Stimulated activated naive CD4-positive, alpha-beta T cell (primary cell): ENCODE measurements at regions not wholly inside any gene's neighbourhood (a gene's known extent, or its start where the extent isn't known, plus 50 kb on each side); places are given as distances from the start of the nearest gene placed in this dataset.
"Not testable (repeated sequence)": the region's sequence is repeated elsewhere in the genome, so short reads cannot be mapped to it uniquely, and the experiment has no call there.

Experiments
- DNase-seq, 6 experiments: peaks; one replicate each; lab custom pipeline; 2025; lab: John Stamatoyannopoulos, UW

DNA sequence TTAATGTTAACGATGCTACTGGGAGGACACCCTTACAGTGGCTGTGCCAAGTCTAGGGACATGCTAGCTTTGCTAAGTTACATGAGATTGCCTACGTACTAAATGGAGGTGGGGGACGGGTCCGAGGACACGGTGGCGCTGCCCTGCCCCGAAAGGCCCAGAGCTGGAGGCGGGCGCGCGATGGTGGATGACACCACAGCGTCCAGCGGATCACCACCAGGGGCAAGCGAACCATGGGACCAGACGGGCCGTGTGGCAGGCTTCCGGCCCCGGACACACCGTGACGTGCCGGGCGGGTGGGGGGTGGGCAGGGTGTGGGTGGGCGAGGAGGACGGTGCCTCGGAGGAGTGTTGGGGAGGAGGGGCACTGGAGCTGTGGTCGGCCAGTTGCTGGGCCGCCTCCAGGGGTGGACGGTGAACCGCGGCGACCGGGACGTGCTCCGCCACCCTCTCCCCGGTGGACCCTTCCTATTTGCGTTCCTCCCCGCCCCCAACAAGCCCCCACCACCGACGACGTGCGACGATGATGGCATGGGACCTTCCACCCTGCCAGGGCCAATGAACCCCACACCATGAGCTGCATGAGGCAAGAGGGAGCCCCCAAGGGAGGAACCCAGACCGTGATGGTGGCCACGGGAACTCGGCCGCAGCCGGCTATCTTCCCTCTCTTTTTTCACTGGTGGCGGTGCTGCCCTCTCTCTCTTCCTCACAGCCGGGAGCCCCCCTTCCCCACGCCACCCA, 773.3 kb upstream of the DEFB115 start:
- DNase-seq = no peak

DNA sequence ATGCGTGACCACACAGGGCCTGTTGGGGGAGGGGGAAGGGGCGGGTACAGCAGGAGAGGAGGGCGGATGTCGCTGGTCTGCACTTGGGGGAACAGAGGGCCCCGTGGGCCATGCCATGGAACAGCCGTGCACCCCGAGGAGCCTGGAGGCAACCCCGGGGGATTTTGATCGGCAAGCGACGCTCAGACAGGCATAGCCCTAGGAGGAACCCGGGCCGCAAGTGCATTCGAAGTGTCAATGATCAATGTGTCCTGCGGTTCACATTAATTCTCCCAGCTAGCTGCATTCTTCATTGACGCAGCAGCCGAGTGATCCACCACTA, 772.8 kb upstream of the DEFB115 start:
- DNase-seq = no peak

DNA sequence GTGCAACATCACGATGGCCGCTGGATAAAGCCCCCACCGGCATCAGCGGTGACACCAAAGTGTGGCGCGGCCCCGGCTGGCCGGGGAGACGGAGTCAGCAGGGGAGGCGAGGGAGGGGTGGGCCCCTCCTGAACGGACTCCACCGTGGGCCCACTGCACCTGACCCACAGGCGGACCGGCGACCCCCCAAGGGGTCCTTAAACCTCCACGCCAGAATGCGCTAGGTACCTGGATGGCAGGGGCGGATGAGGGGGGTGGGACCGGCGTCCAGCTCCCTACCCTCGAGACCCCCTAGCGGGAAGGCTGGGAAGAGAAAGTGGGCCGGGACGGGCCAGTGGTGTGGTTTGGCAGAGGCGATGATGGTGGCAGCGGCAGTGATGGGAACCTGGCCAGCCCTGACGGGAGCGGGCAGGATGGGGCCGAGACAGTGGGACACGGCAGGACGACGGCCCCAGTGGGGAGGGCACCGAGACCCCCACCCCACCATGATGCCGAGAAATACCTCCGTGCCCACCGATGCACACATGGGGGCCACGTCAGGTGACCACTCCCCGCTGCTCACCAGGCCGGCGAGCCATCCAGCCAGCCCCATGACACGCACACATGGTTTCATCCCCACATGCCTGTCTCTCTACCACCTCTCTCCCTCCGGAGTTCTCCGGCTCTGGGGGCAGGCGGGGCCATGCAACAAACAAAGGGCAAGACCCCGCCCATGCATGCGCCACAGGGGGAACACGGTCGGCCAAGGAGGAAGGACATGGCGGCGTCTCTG, 771.9 kb upstream of the DEFB115 start:
- no peak for DNase-seq

DNA sequence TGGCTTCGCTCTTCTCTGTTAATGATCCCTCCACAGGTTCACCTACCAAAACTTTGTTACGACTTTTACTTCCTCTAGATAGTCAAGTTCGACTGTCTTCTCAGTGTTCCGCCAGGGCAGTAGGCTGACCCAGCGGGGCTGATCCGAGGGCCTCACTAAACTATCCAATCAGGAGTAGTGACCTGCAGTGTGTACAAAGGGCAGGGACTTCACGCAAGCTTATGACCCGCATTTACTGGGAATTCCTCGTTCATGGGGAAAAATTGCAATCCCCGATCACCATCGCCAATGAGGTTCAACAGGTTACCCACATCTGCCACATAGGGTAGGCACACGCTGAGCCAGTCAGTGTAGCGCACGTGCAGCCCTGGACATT, 771.4 kb upstream of the DEFB115 start:
- DNase-seq = no peak

DNA sequence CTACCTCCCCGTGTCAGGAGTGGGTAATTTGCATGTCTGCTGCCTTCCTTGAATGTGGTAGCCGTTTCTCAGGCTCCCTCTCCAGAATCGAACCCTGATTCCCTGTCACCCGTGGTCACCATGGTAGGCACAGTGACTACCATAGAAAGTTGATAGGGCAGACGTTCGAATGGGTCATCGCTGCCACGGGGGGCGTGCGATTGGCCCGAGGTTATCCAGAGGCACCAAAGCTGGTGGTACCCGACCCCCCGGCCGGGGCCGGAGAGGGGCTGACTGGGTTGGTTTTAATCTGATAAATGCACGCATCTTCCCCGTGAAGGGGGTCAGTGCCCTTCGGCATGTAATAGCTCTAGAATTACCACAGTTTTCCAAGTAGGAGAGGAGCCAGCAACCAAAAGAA, 770.0 kb upstream of the DEFB115 start:
- not testable (repeated sequence) for DNase-seq

DNA sequence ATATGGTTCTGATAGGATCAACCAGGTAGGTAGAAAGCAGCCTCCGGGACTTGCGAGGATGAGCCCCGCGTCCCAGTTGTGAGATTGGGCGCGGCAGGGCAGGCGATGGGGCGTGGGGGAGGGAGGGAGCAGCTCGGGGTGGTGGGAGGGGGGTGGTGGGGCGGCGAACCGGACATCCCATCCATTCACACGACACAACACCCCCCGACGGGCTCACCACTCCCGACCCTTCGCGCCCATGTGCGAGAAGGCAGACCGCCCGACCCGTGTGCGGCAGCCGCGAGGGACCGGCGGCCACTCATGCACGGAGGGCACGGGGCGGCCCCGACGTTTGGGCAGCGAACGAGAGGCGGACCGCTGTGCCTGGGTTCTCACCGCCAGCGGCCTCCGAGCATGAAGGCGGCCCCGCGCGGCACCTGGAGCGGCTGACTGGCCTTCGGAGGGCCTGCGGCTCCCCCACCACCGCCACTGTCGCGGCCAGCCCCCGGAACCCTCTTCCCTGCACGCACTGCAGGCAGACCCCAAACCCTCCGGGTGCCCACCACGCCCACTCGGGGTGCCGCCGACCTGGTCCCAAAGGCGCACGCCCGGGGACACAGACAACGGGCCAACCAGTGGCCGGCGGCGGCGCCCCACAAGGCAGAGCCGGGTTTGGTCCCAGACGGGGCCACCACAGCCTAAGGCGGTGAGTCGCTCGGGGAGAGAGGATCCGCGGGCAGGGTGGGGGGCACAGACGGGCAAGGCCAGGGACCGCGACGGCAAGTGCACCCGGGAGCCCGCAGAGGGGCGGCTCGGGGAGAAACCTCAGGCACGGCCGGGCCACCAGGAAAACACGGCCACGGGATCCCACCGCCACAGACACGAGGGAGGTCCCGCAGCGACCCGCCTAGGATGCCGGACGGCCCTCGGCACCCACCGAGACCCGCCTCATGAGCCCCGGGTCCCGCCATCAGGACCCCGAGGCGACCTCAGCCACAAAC, 769.2 kb upstream of the DEFB115 start:
- no peak for DNase-seq

DNA sequence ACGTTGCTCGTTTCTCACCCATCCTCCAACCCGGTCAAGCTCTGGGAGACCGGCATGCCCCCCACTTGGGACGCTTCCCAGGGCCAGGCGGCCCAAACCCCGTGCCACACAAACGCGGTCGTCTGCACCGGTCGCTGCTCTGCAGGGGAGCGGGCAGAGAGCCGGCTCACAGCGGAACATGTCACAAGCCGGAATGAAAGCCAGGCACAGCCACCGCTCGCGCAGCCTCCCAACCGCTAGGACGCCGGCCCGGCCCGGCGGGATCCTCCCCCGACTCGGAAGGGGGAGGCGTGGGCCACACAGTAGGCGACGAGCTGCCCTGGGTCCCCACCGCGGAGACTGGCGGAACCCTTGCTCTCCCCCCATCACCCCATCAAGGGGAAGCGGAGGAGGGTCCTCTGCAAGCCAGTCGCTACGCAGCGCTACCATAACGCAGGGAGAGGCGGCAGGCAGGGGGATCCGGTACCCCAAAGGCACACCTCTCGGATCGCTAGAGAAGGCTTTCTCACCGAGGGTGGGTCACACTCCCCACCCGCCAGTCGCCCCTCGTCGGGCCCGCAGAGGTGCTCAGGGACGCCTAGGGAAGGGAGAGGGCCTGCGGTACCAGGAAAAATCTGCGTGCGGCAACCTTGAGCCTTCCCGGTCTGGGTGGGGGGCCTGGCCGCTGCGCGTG, 768.4 kb upstream of the DEFB115 start:
- peak in 1 of 6 experiments; percentile 21 for DNase-seq

DNA sequence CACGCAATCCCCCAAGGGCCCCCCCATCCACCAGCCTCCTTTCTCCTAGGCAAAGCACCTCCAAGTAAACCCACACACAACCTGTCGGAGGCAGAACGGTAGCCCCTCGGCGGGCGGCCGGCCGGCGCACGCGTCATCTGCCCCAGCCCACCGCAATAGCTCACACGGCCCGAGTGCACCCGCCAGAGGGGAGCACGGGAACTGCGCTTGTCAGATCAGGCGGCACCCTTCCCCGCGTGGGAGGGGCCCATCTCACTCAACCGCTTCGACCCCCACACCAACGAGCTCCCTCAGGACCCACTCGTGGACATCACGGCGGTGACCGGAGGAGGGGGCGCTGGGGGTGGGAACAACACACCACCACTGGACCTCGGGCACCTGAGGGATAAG, 767.9 kb upstream of the DEFB115 start:
- DNase-seq = no peak

DNA sequence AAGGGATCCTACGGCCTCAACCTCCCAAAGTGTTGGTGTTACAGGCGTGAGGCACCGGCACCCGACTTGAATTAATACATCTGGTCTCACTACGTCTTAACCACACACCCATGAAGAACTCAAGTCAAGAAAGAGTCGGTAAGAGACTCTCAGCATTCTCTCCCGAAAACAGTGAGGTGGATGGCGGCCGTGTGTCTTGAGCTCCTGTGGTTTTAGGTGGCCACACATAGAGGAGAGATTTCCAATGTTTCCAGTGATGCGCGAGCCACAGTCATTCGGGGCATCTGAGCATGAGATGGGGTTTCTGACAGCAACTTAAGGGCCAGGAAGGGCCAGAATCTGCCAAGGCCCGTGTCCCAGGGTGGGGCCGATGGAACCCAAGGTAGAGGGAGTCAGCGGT, 766.4 kb upstream of the DEFB115 start:
- DNase-seq = no peak

DNA sequence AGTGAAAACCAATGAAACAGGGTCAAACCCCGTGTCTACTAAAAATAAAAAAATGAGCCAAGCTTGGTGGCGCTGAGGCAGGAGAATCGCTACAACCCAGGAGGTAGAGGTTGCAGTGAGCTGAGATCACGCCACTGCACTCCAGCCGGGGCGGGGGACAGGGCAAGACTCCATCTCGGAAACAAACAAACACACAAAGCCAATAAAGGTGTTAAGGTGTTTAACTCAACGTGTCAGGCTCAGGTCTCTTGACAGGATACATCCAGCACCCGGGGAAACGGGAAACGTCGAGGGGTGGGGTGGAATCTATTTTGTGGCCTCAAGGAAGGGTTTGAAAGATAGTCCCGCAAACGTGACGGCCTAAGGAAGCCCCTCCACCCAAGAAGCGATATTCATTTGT, 760.8 kb upstream of the DEFB115 start:
- DNase-seq = not testable (repeated sequence)

DNA sequence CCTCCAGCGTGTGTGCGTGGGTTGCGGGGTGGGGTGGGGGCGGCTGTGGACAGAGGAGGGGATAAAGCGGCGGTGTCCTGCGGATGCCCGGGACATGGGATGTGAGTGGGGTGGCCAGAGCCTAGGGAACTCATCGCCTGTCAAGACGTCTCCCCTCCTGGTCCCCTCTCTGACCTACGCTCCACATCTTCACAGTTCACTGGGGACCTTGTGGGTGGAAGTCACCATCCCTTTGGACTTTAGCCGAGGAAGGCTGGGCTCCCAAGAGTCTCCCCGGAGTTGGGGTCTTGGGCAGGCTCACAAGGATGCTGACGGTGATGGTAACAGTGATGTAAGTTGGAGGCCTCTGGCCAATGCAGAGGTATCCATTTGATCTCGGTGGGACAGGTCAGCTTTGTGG, 760.3 kb upstream of the DEFB115 start:
- not testable (repeated sequence) for DNase-seq

DNA sequence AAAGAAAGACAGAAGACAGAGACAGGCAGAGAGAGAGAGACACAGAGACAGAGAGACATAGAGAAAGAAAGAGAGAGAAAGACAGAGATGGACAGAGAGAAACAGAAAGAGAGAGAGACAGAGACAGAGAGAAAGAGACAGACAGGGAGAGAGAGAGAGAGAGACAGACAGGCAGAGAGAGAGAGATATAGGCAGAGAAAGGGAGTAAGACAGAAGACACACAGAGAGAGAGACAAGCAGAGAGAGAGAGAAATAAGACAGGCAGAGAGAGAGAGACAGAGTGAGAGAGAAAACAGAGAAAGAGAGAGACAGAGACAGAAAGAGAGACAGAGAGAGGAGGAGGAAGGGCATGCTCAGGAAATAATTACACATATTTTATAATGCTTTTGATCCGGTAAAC, 758.3 kb upstream of the DEFB115 start:
- no peak for DNase-seq

DNA sequence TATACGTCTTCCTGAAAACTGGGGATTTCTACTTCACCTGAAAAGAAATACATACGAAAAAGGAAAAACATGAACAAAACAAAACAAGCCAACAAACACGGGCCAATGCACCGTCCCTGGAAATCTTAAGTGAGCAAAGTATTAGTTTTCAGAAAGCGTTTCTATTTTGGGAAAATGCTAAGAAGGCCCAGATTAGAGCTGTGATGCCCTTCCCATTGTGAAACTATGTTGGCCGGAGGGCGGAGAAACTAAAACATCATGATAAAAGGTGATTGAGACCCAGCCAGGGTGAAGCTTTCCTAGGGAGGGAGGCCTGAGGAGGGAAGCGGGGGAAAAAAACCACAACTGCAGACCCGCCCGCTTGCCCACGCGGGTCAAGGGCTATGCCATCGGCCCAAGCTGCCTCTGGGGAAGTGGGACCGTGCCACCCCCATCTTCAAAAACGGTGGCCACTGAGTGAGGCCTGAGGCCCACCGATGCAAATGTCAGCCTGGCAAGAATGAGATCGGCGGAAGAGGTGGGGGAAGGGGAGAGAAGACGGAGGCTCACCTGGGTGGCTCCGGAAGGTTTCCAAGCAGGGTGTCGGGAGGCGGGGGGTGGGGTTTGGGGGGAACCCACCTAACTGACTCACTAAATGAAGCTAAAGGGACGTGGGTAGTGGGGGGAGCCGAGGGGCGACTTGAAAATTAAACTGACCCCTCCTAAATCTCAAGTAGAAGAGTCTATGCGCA, 757.6 kb upstream of the DEFB115 start:
- not testable (repeated sequence) for DNase-seq

DNA sequence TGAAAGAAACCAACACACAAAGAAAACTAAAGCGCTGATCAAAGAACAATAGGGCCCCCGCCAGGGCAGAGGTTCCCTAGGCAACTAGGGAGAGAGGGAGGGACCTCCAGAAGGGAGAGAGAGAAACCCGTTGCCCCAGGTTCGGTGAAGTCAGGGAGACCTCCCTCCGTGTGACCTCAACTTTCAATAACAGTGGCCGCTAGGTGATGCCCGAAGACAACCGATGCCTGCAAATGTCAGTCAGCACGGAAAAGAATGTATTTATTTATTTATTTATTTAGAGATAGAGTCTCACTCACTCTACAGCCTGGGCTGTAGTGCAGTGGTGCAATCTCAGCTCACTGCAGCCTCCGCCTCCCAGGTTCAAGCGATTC, 757.0 kb upstream of the DEFB115 start:
- not testable (repeated sequence) for DNase-seq

DNA sequence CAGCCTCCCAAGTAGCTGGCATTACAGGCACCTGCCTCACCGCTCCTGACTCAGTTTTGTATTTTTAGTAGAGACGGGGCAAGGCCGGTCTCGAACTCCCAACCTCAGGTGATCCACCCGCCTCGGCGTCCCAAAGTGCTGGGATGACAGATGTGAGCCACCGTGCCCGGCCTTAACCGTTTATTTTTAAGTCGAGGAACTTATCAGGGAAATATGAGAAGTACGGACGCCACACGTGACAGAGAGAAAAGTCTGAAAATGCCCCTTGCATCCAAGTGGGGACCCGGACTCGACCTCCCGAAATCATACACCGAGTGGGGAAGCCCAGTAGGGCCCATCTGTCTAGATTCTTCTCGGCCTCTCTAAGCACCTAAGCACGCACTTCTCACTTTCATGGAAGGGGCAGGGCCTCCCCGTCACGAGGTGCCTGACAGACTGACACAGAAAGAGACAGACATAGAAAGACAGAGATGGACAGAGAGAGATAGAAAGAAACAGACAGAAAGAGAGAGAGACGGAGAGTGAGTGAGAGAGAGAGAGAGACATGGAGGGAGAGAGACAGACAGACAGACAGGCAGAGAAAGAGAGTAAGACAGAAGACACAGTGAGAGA, 756.5 kb upstream of the DEFB115 start:
- no peak for DNase-seq

DNA sequence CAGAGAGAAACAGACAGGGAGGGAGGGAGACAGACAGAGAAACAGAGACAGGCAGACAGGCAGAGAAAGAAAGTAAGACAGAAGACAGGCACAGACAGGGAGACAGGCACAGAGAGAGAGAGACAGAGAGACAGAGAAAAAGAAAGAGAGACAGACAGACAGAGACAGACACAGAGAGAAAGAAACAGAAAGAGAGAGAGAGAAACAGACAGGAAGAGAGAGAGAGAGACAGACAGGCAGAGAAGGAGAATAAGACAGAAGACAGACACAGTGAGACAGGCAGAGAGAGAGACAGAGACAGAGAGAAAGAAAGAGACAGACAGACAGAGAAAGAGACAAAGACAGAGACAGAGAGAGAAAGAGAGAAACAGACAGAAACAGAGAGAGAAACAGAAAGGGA, 754.8 kb upstream of the DEFB115 start:
- no peak for DNase-seq

DNA sequence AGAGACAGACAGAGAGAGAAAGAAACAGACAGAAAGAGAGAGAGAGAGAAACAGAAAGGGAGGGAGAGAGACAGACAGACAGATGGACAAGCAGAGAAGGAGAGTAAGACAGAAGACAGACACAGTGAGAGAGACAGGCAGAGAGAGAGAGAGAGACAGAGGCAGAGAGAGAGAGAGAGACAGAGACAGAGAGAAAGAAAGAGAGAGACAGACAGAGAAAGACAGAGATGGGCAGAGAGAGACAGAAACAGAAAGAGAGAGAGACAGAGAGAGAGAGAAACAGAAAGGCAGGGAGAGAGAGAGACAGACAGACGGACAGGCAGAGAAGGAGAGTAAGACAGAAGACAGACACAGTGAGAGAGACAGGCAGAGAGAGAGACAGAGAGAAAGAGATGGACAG, 754.3 kb upstream of the DEFB115 start:
- DNase-seq = not testable (repeated sequence)

DNA sequence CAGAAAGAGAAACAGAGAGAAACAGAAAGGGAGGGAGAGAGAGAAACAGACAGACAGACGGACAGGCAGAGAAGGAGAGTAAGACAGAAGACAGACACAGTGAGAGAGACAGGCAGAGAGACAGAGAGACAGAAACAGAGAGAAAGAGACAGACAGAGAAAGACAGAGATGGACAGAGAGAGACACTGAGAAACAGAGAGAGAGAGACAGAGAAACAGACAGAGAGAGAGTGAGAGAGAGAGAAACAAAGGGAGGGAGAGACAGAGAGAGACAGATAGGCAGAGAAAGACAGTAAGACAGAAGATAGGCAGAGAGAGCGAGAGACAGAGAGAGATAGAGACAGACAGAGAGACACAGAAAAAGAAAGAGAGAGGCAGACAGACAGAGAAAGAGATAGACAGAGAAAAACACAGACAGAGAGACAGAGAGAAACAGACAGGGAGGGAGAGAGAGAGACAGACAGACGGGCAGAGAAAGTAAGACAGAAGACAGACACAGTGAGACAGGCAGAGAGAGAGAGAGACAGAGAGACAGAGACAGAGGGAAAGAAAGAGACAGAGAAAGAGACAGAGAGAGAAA, 753.4 kb upstream of the DEFB115 start:
- DNase-seq = no peak

DNA sequence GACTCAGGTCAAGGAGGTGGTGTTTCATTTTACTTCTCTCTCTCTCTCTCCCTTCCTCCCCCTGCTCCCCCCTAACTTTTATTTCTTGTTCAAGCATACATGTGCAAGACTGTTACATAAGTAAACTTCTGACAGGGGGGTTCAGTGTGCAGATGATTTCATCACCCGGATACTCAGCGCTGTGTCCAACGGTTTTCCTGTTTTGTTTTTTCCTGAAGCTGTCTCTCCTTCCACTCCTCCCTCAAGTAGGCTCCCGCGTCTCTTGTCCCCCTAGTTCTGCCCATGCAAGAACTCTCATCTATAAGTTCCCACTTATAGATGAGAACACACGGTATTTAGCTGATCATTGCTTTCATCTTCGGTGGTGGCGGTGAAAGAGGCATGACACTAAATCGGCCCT, 751.9 kb upstream of the DEFB115 start:
- no peak for DNase-seq

DNA sequence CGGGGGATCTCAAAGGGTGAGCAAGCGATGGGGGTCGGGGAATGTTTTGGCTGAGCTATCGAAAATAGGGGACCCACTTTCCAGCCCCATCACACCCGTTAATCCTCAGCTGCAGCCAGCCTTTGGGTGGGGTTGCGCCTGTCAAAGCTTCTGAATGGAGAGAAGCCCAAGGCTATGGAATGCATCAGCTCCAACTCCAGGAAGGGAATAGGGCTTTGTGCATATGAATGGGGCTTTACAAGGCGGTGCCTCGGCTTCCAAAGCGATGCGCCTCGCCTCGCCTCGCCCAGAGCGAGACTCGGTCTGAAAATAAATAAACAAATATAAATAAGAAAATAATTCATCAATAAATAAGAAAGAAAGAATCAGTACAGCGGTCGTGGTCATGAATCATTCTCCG, 751.4 kb upstream of the DEFB115 start:
- DNase-seq = no peak

DNA sequence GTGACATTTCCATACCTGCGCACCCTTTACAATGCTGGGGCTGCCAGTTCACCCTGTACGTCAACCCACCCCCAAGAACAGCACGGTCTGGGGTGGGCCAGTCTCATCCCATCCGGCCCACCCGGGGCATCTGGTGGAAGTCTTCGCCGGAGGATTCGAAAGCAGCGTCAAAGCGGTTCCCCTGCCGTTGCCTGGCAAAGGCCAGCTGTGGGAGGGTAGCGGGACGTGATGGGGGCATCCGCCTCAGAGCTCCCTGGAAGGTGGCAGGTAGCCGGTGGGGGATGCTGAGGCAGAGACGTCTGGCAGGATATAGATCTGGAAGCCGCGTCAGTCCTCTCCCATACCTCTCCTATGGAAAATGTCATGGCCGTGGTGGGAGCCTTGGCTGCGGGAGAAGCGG, 749.1 kb upstream of the DEFB115 start:
- DNase-seq = not testable (repeated sequence)
